ENCODE measurements at regions not wholly inside any gene's neighbourhood (a gene's known extent, or its start where the extent isn't known, plus 50 kb on each side); places are given as distances from the start of the nearest gene placed in this dataset.

DNA sequence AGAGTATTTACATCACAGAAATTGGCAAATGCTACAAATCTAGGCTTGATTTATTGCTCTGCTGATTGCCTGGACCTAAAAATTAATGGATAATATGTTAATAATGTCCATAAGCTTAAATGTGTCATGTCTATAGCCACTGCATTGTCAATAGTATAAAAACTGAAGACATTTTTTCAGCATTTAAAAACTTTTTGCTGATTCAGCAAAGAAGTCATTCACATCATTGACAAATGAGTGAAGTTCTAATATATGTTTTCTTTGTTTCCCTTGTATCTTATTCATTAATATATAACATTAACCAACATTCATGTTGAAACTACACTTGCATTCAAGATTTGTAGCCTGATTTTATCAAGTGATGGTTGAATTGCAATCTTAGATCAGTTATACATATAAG, 214.7 kb upstream of the XYLT1 start:
- TF ChIP-seq CTCF (IDR thresholded peaks at IDR 0.05), result no peak
- TF ChIP-seq EZH2 (IDR thresholded peaks at IDR 0.05; ENCODE audit: borderline replicate concordance, insufficient read depth, low read depth, low read length, poor library complexity, severe bottlenecking), result no peak

All from B cell (primary cell).